H9 (cell line): ENCODE measurements at regions not wholly inside any gene's neighbourhood (a gene's known extent, or its start where the extent isn't known, plus 50 kb on each side); places are given as distances from the start of the nearest gene placed in this dataset.

Source experiments
- DNase-seq: peaks from one replicate; pipeline ENCODE4 v3.0.0-alpha.2; 2017
- H2AFZ ChIP-seq: one replicate; pipeline ENCODE4 v1.6.1; 2013; ENCODE audit warnings: mild to moderate bottlenecking, low read length, control low read depth, moderate library complexity
- H2AK5ac ChIP-seq: 2 replicates; pipeline ENCODE4 v1.6.1; 2013; ENCODE audit warnings: low read length, control low read depth, mixed read lengths; ENCODE audit not compliant: insufficient read length
- H2BK120ac ChIP-seq: one replicate; pipeline ENCODE4 v1.6.1; 2013; ENCODE audit warnings: low read depth, mild to moderate bottlenecking, low read length, control low read depth, inconsistent platforms; ENCODE audit not compliant: poor library complexity, severe bottlenecking
- H2BK12ac ChIP-seq: 2 replicates; pipeline ENCODE4 v1.6.1; 2013; ENCODE audit warnings: low read length, control low read depth, mixed read lengths, low read depth; ENCODE audit not compliant: insufficient read length
- H2BK15ac ChIP-seq: 2 replicates; pipeline ENCODE4 v1.6.1; 2013; ENCODE audit warnings: low read depth, low read length, control low read depth
- H2BK20ac ChIP-seq: one replicate; pipeline ENCODE4 v1.6.1; 2013; ENCODE audit warnings: low read depth, mild to moderate bottlenecking, low read length, control low read depth, inconsistent platforms; ENCODE audit not compliant: poor library complexity, severe bottlenecking
- H2BK5ac ChIP-seq: 2 replicates; pipeline ENCODE4 v1.6.1; 2013; ENCODE audit warnings: low read length, control low read depth, mixed read lengths; ENCODE audit not compliant: insufficient read length
- H3K14ac ChIP-seq: 2 replicates; pipeline ENCODE4 v1.6.1; 2013; ENCODE audit warnings: low read length, control low read depth; ENCODE audit not compliant: insufficient read depth
- H3K18ac ChIP-seq: 2 replicates; pipeline ENCODE4 v1.6.1; 2013; ENCODE audit warnings: low read depth, mild to moderate bottlenecking, mixed read lengths, low read length, control low read depth; ENCODE audit not compliant: insufficient read length
- H3K23ac ChIP-seq: 2 replicates; pipeline ENCODE4 v1.6.1; 2013; ENCODE audit warnings: low read length, control low read depth, mixed read lengths, low read depth; ENCODE audit not compliant: insufficient read length
- H3K23me2 ChIP-seq: 2 replicates; pipeline ENCODE4 v1.6.1; 2013; ENCODE audit warnings: low read depth, mild to moderate bottlenecking, mixed read lengths, low read length, control low read depth; ENCODE audit not compliant: insufficient read length, poor library complexity, severe bottlenecking
- H3K27ac ChIP-seq: 2 replicates; pipeline ENCODE4 v1.5.1; 2013; ENCODE audit warnings: low read length, control low read depth, mixed read lengths, low read depth; ENCODE audit not compliant: insufficient read length
- H3K27me3 ChIP-seq: 2 replicates; pipeline ENCODE4 v1.6.1; 2013; ENCODE audit warnings: low read length, control low read depth, inconsistent platforms; ENCODE audit not compliant: insufficient read depth
- H3K4ac ChIP-seq: 2 replicates; pipeline ENCODE4 v1.6.1; 2013; ENCODE audit warnings: low read depth, mild to moderate bottlenecking, control low read depth, inconsistent platforms, low read length, moderate library complexity
- H3K4me1 ChIP-seq: 2 replicates; pipeline ENCODE4 v1.6.1; 2013; ENCODE audit warnings: low read length, control low read depth, inconsistent platforms; ENCODE audit not compliant: insufficient read depth
- H3K4me2 ChIP-seq: 2 replicates; pipeline ENCODE4 v1.6.1; 2013; ENCODE audit warnings: low read length, control low read depth, mixed read lengths; ENCODE audit not compliant: insufficient read length, insufficient read depth
- H3K56ac ChIP-seq: 2 replicates; pipeline ENCODE4 v1.6.1; 2013; ENCODE audit warnings: low read depth, mild to moderate bottlenecking, mixed read lengths, low read length, control low read depth; ENCODE audit not compliant: insufficient read length
- H3K79me1 ChIP-seq: 2 replicates; pipeline ENCODE4 v1.6.1; 2013; ENCODE audit warnings: low read depth, mild to moderate bottlenecking, moderate library complexity, low read length, control low read depth, inconsistent platforms; ENCODE audit not compliant: insufficient read depth, poor library complexity, severe bottlenecking
- H3K79me2 ChIP-seq: 2 replicates; pipeline ENCODE4 v1.6.1; 2013; ENCODE audit warnings: low read length, control low read depth, inconsistent platforms; ENCODE audit not compliant: insufficient read depth
- H3K9ac ChIP-seq: 2 replicates; pipeline ENCODE4 v1.6.1; 2013; ENCODE audit warnings: low read length, control low read depth, mixed read lengths; ENCODE audit not compliant: insufficient read length; ENCODE audit errors: extremely low read depth
- H3K9me3 ChIP-seq: one replicate; pipeline ENCODE4 v1.6.1; 2013; ENCODE audit warnings: low read depth, low read length, inconsistent platforms; ENCODE audit not compliant: control insufficient read depth
- H3T11ph ChIP-seq: one replicate; pipeline ENCODE4 v1.6.1; 2013; ENCODE audit warnings: mild to moderate bottlenecking, low read length, control low read depth, inconsistent platforms
- H4K20me1 ChIP-seq: one replicate; pipeline ENCODE4 v1.6.1; 2013; ENCODE audit not compliant: control insufficient read depth, insufficient read length, insufficient read depth
- H4K5ac ChIP-seq: 2 replicates; pipeline ENCODE4 v1.6.1; 2013; ENCODE audit warnings: low read depth, mild to moderate bottlenecking, mixed read lengths, low read length, control low read depth; ENCODE audit not compliant: insufficient read length
- H4K8ac ChIP-seq: replicated peaks from 2 replicates; pipeline ENCODE4 v1.6.1; 2013; ENCODE audit warnings: low read length, control low read depth, mixed read lengths, low read depth; ENCODE audit not compliant: insufficient read length
- H4K91ac ChIP-seq: 2 replicates; pipeline ENCODE4 v1.6.1; 2013; ENCODE audit warnings: low read depth, mild to moderate bottlenecking, moderate library complexity, mixed read lengths, low read length, control low read depth; ENCODE audit not compliant: insufficient read length
- H3K27ac Mint-ChIP-seq, 3 experiments: 2 replicates in 2 of 3; 3 replicates in 1 of 3; pipeline ENCODE4 v1.8.0; 2020 to 2021; ENCODE audit warnings: mixed read lengths in 3 of 3, mild to moderate bottlenecking in 1 of 3, moderate library complexity in 1 of 3
- H3K27me3 Mint-ChIP-seq: 2 replicates; pipeline ENCODE4 v1.8.0; 2021; ENCODE audit warnings: low read depth, mild to moderate bottlenecking, moderate library complexity, mixed read lengths
- H3K36me3 Mint-ChIP-seq, 3 experiments: 2 replicates in 2 of 3; 3 replicates in 1 of 3; pipeline ENCODE4 v1.8.0; 2020 to 2021; ENCODE audit warnings: low read depth in 3 of 3, mixed read lengths in 3 of 3; ENCODE audit not compliant: insufficient read depth in 1 of 3
- H3K4me1 Mint-ChIP-seq, 2 experiments: 2 replicates each; pipeline ENCODE4 v1.8.0; 2020; ENCODE audit warnings: mixed read lengths in 2 of 2
- H3K4me3 Mint-ChIP-seq, 2 experiments: 2 replicates in 1 of 2; 3 replicates in 1 of 2; pipeline ENCODE4 v1.8.0; 2020 to 2021; ENCODE audit warnings: mild to moderate bottlenecking in 2 of 2, mixed read lengths in 2 of 2, moderate library complexity in 1 of 2
- H3K9me3 Mint-ChIP-seq, 2 experiments: 2 replicates in 1 of 2; 3 replicates in 1 of 2; pipeline ENCODE4 v1.8.0; 2020; ENCODE audit warnings: mild to moderate bottlenecking in 2 of 2, mixed read lengths in 2 of 2, moderate library complexity in 1 of 2
- WGBS: extraction: QIAGEN DNeasy Blood & Tissue Kit; methylation state at CpG from one replicate; pipeline ENCODE4 v1.1.7; 2013; ENCODE audit warnings: missing lambda C conversion rate, low lambda C conversion rate, mixed read lengths; ENCODE audit not compliant: insufficient read length; ENCODE audit errors: extremely low coverage; 5-methylcytosine and 5-hydroxymethylcytosine counted together
- TF ChIP-seq, protein P1 (sequence below): fragments of 200-600 bp; sonication (generic); conservative IDR thresholded peaks from 3 replicates; pipeline ENCODE4 v1.8.0; 2021; ENCODE audit warnings: antibody characterized with exemption, mild to moderate bottlenecking

- H3K36me3 Mint-ChIP-seq: no peaks in the 10 kb centered on the region
- H3K56ac ChIP-seq: no peak overlapping the region
- no peaks in the 10 kb centered on the region for H3K9me3 ChIP-seq
- no peak overlapping the region for H2AFZ ChIP-seq
- H2AK5ac ChIP-seq: no peak overlapping the region
- H3K4ac ChIP-seq: no peak overlapping the region
- no peak overlapping the region for H4K91ac ChIP-seq
- no peak overlapping the region for H3K14ac ChIP-seq
- no peak for DNase-seq
- H3K27ac ChIP-seq: no peak overlapping the region
- no peak overlapping the region for H3K18ac ChIP-seq
- no peaks in the 10 kb centered on the region for H4K20me1 ChIP-seq
- no peaks in the 10 kb centered on the region for H3K27me3 ChIP-seq
- no peak overlapping the region for H2BK5ac ChIP-seq
- H4K5ac ChIP-seq: no peak overlapping the region
- H4K8ac ChIP-seq: no peak overlapping the region
- H3K9ac ChIP-seq: no peak overlapping the region
- TF ChIP-seq, protein P1, sequence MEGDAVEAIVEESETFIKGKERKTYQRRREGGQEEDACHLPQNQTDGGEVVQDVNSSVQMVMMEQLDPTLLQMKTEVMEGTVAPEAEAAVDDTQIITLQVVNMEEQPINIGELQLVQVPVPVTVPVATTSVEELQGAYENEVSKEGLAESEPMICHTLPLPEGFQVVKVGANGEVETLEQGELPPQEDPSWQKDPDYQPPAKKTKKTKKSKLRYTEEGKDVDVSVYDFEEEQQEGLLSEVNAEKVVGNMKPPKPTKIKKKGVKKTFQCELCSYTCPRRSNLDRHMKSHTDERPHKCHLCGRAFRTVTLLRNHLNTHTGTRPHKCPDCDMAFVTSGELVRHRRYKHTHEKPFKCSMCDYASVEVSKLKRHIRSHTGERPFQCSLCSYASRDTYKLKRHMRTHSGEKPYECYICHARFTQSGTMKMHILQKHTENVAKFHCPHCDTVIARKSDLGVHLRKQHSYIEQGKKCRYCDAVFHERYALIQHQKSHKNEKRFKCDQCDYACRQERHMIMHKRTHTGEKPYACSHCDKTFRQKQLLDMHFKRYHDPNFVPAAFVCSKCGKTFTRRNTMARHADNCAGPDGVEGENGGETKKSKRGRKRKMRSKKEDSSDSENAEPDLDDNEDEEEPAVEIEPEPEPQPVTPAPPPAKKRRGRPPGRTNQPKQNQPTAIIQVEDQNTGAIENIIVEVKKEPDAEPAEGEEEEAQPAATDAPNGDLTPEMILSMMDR: no peak
- H2BK12ac ChIP-seq: no peak overlapping the region
- no CpG with 5 or more reads among the region's 2 CpGs for WGBS
- no peaks in the 10 kb centered on the region for H3K27me3 Mint-ChIP-seq
- H3K79me2 ChIP-seq: no peaks in the 10 kb centered on the region
- no peak overlapping the region for H3K23ac ChIP-seq
- no peak overlapping the region for H2BK15ac ChIP-seq
- no peak overlapping the region for H2BK120ac ChIP-seq
- H3K9me3 Mint-ChIP-seq: no peaks in the 10 kb centered on the region
- no peak overlapping the region for H3K27ac Mint-ChIP-seq
- H3K4me1 ChIP-seq: no peaks in the 10 kb centered on the region
- no peak overlapping the region for H3K4me3 Mint-ChIP-seq
- no peak overlapping the region for H2BK20ac ChIP-seq
- peaks cover 9 to 15% of the 10 kb centered on the region in 2 experiments for H3K4me1 Mint-ChIP-seq
- no peaks in the 10 kb centered on the region for H3K79me1 ChIP-seq
- H3K4me2 ChIP-seq: no peak overlapping the region
- H3K23me2 ChIP-seq: no peaks in the 10 kb centered on the region
- H3T11ph ChIP-seq: no peak overlapping the region
Measured at GRCh38 chr14:97844042-97844441, 1046.9 kb downstream of the VRK1 start.
